ENCODE measurements at regions not wholly inside any gene's neighbourhood (a gene's known extent, or its start where the extent isn't known, plus 50 kb on each side); places are given as distances from the start of the nearest gene placed in this dataset.
A peak's percentile ranks its signal among the peaks of the same experiment; 100 is the strongest.

GRCh38 chrX:140099221-140099620 is 133.9 kb upstream of the CXorf66 start:
- Histone ChIP-seq H3K4me1 (ENCODE audit: insufficient read depth) (peaks cover 3% of the 10 kb centered on the region; the same call in 1 of the 2 replicates), H3K79me2 (replicated peaks; ENCODE audit: insufficient read depth) (no peaks in the 10 kb centered on the region), H3K9me2 (ENCODE audit: insufficient read depth) (no peaks in the 10 kb centered on the region), H3K27ac (ENCODE audit: low read depth) (no peak overlapping the region), H3K4me3 (no peak overlapping the region), H3K27me3 (ENCODE audit: insufficient read depth) (no peaks in the 10 kb centered on the region), H2AFZ (no peak overlapping the region), H3K36me3 (ENCODE audit: insufficient read depth) (no peaks in the 10 kb centered on the region), H4K20me1 (replicated peaks; ENCODE audit: insufficient read depth) (no peaks in the 10 kb centered on the region), H3K4me2 (no peak overlapping the region), H3F3A (replicated peaks; ENCODE audit: low read depth) (no peaks in the 10 kb centered on the region)
- Mint-ChIP-seq H3K27ac (peak overlapping the region; percentile 15; the same call in 1 of the 2 replicates), H3K4me3 (no peak overlapping the region), H3K4me1 (peaks cover 32% of the 10 kb centered on the region), H3K36me3 (ENCODE audit: low read depth) (no peaks in the 10 kb centered on the region), H3K27me3 (ENCODE audit: insufficient read depth, low read depth, poor library complexity) (peaks cover 1% of the 10 kb centered on the region), H3K9me3 (no peaks in the 10 kb centered on the region)
- TF ChIP-seq NANOG (IDR thresholded peaks at IDR 0.05; ENCODE audit: borderline replicate concordance) (no peak), JUNB (IDR thresholded peaks at IDR 0.05; ENCODE audit: unreplicated experiment) (no peak), CREB1 (CRISPR knock-in tag; IDR thresholded peaks at IDR 0.05; ENCODE audit: low read depth) (no peak), REST (IDR thresholded peaks at IDR 0.05; ENCODE audit: unreplicated experiment) (no peak), STAT1 (IDR thresholded peaks at IDR 0.05; ENCODE audit: unreplicated experiment) (no peak), ZNF114 (CRISPR knock-in tag; IDR thresholded peaks at IDR 0.05) (no peak), ZNF331 (CRISPR knock-in tag; IDR thresholded peaks at IDR 0.05; ENCODE audit: low read depth) (no peak), EZH2phosphoT487 (IDR thresholded peaks at IDR 0.05; ENCODE audit: unreplicated experiment) (no peak)
- TF ChIP-seq, protein P1, sequence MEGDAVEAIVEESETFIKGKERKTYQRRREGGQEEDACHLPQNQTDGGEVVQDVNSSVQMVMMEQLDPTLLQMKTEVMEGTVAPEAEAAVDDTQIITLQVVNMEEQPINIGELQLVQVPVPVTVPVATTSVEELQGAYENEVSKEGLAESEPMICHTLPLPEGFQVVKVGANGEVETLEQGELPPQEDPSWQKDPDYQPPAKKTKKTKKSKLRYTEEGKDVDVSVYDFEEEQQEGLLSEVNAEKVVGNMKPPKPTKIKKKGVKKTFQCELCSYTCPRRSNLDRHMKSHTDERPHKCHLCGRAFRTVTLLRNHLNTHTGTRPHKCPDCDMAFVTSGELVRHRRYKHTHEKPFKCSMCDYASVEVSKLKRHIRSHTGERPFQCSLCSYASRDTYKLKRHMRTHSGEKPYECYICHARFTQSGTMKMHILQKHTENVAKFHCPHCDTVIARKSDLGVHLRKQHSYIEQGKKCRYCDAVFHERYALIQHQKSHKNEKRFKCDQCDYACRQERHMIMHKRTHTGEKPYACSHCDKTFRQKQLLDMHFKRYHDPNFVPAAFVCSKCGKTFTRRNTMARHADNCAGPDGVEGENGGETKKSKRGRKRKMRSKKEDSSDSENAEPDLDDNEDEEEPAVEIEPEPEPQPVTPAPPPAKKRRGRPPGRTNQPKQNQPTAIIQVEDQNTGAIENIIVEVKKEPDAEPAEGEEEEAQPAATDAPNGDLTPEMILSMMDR (conservative IDR thresholded peaks at IDR 0.05; ENCODE audit: low read depth in 2 of 2), result no peak
- TF ChIP-seq, protein P2, sequence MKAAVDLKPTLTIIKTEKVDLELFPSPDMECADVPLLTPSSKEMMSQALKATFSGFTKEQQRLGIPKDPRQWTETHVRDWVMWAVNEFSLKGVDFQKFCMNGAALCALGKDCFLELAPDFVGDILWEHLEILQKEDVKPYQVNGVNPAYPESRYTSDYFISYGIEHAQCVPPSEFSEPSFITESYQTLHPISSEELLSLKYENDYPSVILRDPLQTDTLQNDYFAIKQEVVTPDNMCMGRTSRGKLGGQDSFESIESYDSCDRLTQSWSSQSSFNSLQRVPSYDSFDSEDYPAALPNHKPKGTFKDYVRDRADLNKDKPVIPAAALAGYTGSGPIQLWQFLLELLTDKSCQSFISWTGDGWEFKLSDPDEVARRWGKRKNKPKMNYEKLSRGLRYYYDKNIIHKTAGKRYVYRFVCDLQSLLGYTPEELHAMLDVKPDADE (IDR thresholded peaks at IDR 0.05), result no peak
- ATAC-seq (peak; percentile 53), DNase-seq (ENCODE audit: low spot score) (peak; percentile 8)

Measured in GM23338 (cell line).